Right atrium auricular region (tissue), 2 donors: ENCODE measurements at regions not wholly inside any gene's neighbourhood (a gene's known extent, or its start where the extent isn't known, plus 50 kb on each side); places are given as distances from the start of the nearest gene placed in this dataset.

Experiments
- DNase-seq: peaks from one replicate; pipeline ENCODE4 v3.0.0-alpha.2; 2019; ENCODE audit warnings: low spot score
- H3K27ac ChIP-seq, 2 donors: fragments of 200-600 bp; sonication (generic); 1 replicate in 1 of 2; 2 replicates in 1 of 2; pipeline ENCODE4 v1.5.1; 2016 to 2019
- H3K27me3 ChIP-seq, 2 donors: fragments of 200-600 bp; sonication (generic); one replicate each; pipeline versions ENCODE4 v1.5.1 to v1.6.0; 2017 to 2019
- H3K36me3 ChIP-seq: fragments of 200-600 bp; sonication (generic); one replicate; pipeline ENCODE4 v1.5.1; 2016
- H3K4me1 ChIP-seq, 2 donors: fragments of 200-600 bp; sonication (generic); one replicate each; pipeline versions ENCODE4 v1.5.1 to v1.6.0; 2017 to 2019
- H3K4me3 ChIP-seq, 2 donors: fragments of 200-600 bp; sonication (generic); 1 replicate in 1 of 2; 2 replicates in 1 of 2; pipeline ENCODE4 v1.5.1; 2017 to 2019; ENCODE audit warnings: mild to moderate bottlenecking in 1 of 2, moderate library complexity in 1 of 2
- H3K9me3 ChIP-seq, 2 donors: fragments of 200-600 bp; sonication (generic); one replicate each; pipeline ENCODE4 v1.5.1; 2019
- TF ChIP-seq, protein P1 (sequence below), 2 donors: fragments of 200-600 bp; sonication (generic); IDR thresholded peaks; one replicate each; pipeline ENCODE4 v1.5.1; 2019; ENCODE audit warnings: antibody characterized with exemption in 2 of 2

DNA sequence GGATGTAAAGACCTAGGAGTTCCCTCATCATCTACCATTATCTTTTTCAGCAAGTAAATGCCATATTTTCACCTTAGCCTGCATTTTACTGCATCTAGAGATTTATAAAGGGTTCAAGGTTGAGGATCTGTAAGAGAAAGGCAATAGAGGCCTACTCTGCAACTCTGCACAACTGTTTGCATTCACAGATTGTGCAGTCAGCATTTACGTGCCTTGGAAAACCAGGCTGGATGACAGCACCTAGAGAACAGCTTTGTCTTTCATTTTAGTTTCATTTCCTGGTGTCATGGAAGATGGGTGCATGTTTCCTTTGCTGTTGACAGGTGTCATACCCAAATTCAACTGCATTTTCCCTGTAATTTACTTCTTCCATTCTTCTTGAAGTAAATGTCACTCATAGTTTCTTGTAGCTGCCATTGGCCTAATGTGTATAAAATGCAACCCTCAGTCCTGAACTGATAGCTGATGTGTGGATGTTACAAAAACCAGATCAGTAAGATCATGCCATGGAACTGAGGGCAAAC, 817.5 kb downstream of the SQOR start:
- H3K36me3 ChIP-seq = no peaks in the 10 kb centered on the region
- no peaks in the 10 kb centered on the region for H3K27me3 ChIP-seq
- no peak for DNase-seq
- H3K4me1 ChIP-seq = no peaks in the 10 kb centered on the region
- TF ChIP-seq, protein P1, sequence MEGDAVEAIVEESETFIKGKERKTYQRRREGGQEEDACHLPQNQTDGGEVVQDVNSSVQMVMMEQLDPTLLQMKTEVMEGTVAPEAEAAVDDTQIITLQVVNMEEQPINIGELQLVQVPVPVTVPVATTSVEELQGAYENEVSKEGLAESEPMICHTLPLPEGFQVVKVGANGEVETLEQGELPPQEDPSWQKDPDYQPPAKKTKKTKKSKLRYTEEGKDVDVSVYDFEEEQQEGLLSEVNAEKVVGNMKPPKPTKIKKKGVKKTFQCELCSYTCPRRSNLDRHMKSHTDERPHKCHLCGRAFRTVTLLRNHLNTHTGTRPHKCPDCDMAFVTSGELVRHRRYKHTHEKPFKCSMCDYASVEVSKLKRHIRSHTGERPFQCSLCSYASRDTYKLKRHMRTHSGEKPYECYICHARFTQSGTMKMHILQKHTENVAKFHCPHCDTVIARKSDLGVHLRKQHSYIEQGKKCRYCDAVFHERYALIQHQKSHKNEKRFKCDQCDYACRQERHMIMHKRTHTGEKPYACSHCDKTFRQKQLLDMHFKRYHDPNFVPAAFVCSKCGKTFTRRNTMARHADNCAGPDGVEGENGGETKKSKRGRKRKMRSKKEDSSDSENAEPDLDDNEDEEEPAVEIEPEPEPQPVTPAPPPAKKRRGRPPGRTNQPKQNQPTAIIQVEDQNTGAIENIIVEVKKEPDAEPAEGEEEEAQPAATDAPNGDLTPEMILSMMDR (IDR thresholded peaks at IDR 0.05) = no peak
- H3K27ac ChIP-seq = no peak overlapping the region
- H3K9me3 ChIP-seq = no peaks in the 10 kb centered on the region
- no peak overlapping the region for H3K4me3 ChIP-seq

- Histone ChIP-seq H3K27ac (no peak overlapping the region), H3K4me1 (no peaks in the 10 kb centered on the region), H3K9me3 (no peaks in the 10 kb centered on the region), H3K27me3 (no peaks in the 10 kb centered on the region), H3K36me3 (no peaks in the 10 kb centered on the region), H3K4me3 (no peak overlapping the region)
- TF ChIP-seq, protein P1 (IDR thresholded peaks at IDR 0.05) = no peak
- no peak for DNase-seq
These were observed 821.6 kb downstream of the SQOR start for GRCh38 chr15:46456456-46456855.

- H3K36me3 ChIP-seq = no peaks in the 10 kb centered on the region
- TF ChIP-seq, protein P1 (IDR thresholded peaks at IDR 0.05) = no peak
- no peak for DNase-seq
- H3K4me1 ChIP-seq = no peaks in the 10 kb centered on the region
- no peak overlapping the region for H3K4me3 ChIP-seq
- H3K27me3 ChIP-seq = no peaks in the 10 kb centered on the region
- H3K9me3 ChIP-seq = no peaks in the 10 kb centered on the region
- H3K27ac ChIP-seq = no peak overlapping the region
These were observed 825.7 kb downstream of the SQOR start for GRCh38 chr15:46460431-46461094.

GRCh38 chr15:46461416-46461815, 826.6 kb downstream of the SQOR start:
- H3K27me3 ChIP-seq = no peaks in the 10 kb centered on the region
- no peak overlapping the region for H3K4me3 ChIP-seq
- no peaks in the 10 kb centered on the region for H3K36me3 ChIP-seq
- no peak for DNase-seq
- no peaks in the 10 kb centered on the region for H3K4me1 ChIP-seq
- H3K27ac ChIP-seq = no peak overlapping the region
- H3K9me3 ChIP-seq = no peaks in the 10 kb centered on the region
- TF ChIP-seq, protein P1 (IDR thresholded peaks at IDR 0.05) = no peak

DNA sequence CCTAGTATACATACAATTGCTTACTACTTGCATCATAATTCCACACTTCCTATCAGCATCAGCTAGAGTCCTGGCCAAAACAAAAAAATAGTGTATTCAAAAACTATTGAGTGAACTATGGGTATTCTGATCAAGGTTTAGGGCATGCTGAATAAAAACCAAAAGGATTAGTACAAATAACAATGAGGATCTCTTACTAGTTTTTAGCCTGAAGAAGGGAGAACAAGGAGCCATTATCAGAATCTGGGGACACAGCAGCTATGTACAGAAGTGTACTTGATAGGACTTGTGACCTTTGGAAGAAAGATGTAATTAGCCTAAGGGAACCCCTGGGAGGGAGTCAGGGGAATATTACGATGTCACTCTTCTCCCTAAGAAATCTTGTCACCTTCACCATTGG, 832.2 kb downstream of the SQOR start:
- H3K9me3 ChIP-seq = no peaks in the 10 kb centered on the region
- H3K27me3 ChIP-seq = no peaks in the 10 kb centered on the region
- no peaks in the 10 kb centered on the region for H3K4me1 ChIP-seq
- H3K36me3 ChIP-seq = no peaks in the 10 kb centered on the region
- DNase-seq = no peak
- H3K27ac ChIP-seq = no peak overlapping the region
- no peak overlapping the region for H3K4me3 ChIP-seq
- TF ChIP-seq, protein P1 (IDR thresholded peaks at IDR 0.05) = no peak

- H3K36me3 ChIP-seq = no peaks in the 10 kb centered on the region
- TF ChIP-seq, protein P1 (IDR thresholded peaks at IDR 0.05) = no peak
- H3K27ac ChIP-seq = no peak overlapping the region
- peaks cover 0 to 11% of the 10 kb centered on the region in 2 donors for H3K9me3 ChIP-seq
- no peak for DNase-seq
- H3K4me1 ChIP-seq = no peaks in the 10 kb centered on the region
- H3K4me3 ChIP-seq = no peak overlapping the region
- no peaks in the 10 kb centered on the region for H3K27me3 ChIP-seq
These were observed 836.3 kb downstream of the SQOR start for GRCh38 chr15:46471096-46471495.
